Embryonic facial prominence (tissue), 1 donor: ENCODE measurements at regions not wholly inside any gene's neighbourhood (a gene's known extent, or its start where the extent isn't known, plus 50 kb on each side); places are given as distances from the start of the nearest gene placed in this dataset.

Experiments
- DNase-seq: peaks from one replicate; pipeline ENCODE4 v3.0.0-alpha.2; 2016; ENCODE audit errors: extremely low spot score

DNA sequence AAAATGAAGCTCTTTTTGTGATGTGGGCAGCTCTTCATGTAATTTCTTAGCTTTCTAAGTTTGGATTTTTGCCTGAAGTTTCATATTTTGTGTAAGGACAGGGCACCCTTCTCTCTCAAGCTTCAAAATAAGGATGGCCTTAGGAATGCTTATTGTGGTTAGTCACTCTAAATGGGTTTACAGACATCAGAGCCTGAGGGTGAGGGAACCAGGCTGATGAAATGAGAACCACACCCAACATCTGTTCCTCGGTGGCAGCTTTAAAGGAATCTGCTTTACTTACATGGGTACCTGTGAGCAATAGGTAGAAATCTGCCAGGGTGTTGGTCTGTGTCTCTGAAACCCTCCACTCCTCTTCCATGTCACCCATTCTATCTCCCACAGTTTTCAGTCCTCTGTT is 174.3 kb downstream of the EMX2 start:
- no peak for DNase-seq

DNA sequence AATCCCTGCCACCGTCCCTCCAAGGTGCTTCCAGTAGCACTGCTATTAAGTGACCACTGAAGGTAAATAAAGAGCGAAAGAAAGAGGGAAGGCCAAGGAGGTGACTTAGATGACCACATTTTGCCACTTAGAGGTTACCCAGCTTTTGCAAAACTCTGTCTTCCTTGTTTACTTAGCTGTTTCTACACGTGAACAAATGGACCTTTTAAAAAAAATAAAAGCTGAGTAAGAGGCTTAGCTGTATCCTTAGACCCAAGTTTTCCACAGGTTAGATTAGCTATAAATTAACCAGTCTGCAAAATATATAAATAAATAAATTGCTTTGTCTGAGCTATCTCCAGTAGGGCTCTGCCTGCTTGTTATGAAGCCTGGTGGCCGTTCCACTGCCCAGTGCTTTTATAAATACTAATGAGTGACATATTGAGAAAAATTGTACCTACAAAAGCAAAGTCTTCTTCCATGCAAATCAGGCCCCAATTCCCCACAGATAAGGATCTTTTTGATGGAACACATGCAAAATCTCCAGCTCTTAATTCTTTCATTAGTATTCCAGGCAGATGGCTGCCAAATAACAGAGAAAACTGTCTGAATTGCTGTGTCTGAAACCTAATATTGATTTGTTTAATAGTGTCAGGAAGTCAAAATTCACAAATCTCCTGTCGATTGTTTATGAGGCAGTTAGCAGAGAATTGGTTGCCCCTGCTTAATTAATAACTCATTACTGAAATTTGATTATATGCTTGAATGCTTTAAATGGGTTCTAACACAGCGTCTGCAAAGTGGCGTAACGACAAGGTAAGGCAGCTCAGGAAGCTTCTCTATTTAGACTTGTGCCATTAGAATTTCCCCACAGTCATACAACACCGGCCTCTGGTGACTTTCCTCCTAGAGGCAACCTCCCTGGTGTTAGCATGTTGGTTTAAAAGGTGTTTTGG is 176.7 kb downstream of the EMX2 start:
- no peak for DNase-seq

DNA sequence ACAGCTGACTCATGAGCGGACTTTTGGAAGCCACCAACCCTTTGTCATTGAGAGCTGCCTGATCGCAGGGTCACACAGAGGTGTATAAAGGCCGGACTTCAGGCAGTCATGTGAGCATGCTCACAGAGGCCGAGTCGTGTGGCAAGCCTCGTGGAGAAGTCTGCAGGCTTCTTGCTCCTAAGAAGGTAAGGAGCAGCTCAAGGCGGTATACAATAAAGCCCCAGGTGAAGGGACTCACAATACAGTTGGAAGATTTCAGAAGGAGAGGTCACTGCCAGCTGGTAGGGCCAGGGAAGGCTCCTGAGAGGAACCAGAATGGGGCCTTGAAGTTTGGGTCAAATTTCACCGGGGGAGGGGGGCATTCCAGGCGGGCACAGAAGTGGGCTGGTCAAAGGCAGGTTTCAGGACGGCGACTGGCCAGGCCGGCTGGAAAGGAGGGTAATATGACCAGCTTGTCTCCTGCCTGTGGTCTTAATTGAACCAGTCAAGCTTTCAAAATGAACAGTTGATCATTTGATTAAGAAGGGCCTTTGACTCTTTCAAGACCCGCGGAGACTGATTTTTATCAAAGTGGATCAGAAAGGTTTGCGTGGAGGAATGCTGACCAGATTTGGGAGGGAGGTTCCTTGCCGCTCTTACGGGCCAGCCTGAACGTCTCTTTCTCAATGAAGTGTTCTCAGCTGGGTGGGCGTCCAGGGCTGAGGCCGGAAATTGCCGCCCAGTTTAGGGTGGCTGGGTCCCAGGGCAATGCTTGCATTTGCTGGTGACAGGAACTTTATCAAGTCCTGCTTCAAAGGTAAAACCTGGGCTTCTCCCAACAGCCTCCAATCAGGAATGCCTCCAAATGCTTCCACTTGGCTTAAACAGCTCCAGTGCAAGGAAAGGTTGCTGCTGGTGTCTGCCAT is 178.6 kb downstream of the EMX2 start:
- DNase-seq, result no peak

DNA sequence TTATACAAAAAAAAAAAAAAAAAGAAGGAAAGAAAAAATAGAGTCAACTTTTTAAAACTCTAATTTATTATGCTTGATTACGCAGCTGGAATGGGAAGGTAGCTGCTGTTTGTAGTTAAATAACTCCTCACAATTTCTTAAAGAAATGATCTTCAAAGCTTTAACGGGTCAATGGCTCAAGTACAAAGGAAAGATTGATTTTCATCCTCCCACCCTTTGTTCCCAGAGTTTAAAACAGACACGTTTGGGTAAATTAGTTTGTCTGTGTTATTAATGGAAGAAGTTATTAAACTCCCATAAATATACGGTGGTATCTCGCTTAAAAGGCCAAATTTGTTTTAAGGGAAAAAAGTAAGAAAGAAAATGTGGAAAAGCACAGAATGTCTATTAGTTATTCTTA is 179.3 kb downstream of the EMX2 start:
- no peak for DNase-seq

DNA sequence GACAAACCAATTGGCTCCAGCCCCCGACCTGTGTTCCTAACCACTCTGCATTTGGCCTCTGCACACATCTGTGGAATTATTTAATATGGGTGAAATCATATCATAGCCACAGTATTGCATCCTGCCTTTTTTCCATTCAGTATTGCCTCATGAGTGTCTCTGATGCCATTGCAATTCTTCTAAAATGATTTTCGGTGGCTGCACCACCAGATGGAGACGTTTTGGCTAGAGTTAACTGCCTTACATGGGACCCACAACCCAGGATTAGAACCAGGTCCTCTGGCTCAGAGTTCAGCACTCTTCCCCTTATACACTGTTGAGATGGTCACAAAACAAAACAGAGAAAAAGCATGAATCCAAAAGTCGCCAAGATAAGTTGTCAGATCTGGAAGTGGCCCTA is 180.8 kb downstream of the EMX2 start:
- no peak for DNase-seq

DNA sequence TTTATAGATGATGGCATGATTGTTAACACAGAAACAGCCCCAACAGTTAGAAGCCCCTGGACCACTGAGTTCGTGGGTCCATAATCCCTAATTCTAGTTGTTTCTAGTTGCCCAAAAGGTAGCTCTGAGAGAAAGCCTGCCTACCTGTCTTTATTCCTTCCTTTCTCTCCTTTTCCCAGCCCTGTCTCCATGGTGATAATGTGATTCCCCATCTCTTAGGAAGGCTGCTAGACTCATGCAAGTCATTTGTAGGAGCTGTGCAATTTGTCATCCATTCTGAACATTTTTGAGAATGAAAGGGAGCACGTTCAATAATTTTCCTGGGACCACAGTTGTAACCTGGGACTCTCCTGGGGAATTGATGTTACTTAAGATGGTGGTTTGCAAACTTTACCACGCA is 183.4 kb downstream of the EMX2 start:
- DNase-seq, result no peak

DNA sequence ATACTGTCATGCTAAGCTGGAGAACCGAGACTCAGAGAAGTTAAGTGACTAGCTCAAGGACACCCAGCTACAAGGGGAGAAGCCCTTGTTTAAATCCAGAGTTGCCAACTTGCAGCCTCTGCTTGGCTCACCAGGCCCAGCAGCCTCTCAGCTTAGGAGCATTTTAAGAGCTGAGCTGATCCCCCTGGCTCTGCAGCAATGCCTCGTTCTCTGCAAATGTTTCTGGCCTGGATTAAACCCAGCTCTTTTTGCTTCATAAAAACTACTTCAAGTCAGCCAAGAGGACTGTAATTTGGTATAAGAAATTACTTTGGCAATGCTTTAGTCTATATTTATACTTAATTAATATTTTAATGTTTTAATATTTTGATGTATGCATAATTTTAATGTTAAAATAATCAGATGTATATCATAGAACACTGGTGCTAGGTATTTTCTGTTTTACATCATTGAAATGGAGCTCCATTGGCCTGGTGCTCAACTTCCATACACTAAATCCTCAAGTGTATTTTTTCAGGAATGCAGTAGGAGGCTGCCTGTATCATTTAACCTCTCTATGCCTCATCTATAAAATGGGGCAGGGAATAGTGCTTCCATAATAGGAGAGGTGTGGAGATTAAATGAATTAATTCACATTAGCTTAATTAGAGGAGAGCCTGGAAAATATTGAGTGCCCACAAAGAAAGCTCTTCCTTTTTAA is 184.2 kb downstream of the EMX2 start:
- DNase-seq, result no peak

DNA sequence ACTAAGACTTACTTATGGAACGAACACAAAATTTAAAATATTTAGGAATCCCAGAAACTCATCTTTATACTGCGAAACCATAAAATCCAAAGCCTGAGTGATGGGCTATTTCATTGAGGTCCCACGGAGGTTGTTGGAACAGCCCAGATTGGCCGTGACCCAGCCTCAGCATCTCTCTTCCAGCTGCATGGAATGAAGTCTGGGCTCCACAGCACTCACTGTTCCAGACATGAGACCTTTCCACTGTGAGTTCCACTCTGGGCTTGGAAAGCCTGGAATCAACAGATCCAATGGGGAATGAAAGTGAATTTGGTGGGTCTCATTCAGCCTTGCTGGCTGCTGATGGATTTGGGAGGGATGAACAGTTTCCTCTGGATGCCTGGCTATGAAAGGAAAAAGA is 184.9 kb downstream of the EMX2 start:
- no peak for DNase-seq

DNA sequence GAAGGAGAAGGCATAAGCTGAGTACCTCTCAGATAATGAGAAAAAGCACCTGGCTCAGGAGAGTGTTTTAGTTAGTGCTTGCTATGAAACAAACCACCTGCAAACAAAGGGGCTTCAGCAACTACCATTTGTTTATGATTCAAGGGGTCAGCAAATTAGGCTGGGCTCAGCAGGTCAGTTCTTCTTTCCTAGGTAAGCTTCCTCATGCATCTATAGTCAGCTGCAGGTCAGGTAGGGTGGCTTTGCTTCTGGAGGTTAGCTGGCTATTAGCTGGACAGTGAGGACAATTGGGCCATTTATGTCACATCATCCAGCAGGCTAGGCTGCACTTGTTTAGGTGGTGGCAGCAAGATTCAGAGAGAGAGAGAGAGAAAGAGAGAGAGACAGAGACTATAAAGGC is 185.5 kb downstream of the EMX2 start:
- no peak for DNase-seq

DNA sequence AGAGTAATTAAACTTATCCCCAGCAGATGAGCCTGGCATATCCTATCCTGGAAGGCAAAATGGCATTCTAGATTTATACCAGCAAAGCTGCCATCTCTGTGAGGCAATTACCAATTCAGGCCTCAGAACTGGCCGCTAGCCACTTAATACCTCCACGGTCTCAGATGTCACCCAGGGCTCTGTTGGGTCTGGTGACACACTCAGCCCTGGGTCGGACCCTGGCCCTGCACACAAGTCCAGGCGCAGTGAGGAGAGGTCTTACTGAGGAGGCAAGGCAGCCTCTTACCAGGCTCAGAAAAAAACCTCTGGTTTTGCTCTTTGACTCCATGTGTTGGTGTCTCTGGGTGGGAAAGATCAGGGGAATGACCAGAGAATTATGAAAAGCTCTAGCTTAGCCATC is 186.6 kb downstream of the EMX2 start:
- DNase-seq, result no peak

DNA sequence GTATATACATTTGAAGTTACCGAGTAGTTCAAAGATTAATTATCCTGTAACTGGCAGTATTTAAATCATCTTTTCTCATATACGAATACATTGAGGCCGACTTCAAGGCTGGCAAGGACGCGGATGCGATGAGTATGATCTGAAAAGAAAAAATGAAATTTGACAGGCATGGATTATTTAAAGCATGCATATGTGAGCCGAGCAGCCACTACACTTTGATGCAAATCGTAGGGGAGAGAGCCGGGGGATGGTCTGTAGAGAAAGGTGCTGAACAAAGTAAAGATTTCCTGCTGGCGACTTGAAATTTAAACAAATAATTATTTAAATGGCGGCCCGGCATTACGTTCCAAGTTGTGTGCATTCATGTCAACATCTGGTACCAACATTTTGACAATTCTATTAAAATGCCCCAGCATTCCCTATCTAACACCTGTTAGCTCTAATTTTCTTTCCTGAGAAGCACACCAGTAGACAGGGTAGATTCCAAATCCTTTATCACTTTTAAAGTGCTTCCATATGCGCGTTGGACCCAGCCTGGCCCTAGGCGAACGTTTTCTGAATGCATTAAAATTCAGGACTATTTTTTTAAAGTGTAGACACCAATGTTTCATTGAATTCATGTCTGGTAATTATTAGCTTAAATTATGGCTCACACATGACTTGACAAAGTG is 188.7 kb downstream of the EMX2 start:
- no peak for DNase-seq

DNA sequence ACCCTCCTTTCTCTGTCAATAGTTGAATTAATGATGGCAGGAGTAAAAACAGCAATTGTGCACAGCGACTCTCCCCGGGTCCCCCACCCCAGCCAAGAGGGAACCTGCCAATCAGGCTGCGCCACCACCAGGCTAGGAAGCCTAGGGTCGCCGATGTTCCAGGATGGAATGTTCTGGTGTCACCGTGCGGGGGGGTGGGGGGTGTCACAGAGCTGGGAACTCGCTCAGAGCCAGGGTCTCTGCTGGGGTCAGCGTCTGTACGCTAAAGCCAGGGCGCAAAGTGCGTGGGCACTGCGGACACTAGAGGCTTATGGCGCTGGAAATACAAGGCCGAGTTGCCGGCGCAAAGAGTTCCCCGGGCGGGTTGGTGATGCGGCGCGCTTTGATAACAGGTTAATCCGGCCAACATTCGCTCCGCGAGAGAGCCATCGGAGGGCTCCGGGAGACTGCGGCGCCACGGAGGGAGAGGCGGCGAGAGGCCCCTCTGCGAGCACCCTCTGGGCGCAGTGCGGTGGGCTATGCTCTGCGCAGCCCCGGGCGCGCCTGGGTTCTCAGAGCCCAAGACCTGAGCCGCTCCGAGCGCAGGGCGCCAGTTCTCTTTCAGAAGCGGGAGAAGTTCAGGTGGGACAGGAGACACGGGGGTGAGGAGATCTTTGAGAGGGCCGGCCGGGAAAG is 192.3 kb downstream of the EMX2 start:
- DNase-seq, result no peak

DNA sequence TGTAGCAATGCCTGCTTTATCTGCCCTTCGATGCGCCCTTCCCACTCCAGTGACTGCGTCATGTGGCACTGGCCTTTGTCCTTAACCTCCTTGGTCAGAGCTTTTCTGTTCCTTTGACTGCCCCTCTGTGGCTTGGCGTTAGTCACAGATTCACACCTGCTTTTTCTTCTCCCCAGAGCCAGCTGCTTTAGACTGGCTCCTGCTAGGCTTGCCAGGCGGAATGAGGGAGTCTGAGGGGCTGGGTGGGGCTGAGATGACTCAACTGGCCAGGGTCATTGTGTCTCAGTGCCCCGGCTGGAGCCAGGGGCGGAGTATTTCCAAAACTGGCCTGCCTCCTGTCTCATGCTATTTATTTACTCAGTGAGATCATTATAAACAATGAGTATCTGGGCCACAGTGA is 194.1 kb downstream of the EMX2 start:
- DNase-seq, result no peak

DNA sequence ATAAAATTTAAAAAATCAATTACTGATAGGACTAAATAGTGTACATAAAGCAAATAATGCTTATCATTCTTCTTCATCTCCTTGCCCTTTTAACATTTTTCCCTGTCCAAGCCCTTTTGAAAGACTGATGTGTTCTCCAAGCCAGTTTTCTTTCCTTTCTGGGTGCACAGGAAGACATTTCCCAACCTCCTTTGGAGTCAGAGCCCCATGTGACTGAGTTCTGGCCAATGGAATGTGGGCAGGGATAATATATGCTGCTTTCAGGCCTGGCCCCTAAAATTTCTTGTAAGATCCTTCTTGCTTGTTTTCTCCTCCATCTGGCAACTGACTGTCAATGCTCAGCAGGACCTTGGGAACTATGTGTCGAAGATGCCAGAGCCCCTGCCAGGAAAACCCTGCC is 197.5 kb downstream of the EMX2 start:
- DNase-seq, result no peak

DNA sequence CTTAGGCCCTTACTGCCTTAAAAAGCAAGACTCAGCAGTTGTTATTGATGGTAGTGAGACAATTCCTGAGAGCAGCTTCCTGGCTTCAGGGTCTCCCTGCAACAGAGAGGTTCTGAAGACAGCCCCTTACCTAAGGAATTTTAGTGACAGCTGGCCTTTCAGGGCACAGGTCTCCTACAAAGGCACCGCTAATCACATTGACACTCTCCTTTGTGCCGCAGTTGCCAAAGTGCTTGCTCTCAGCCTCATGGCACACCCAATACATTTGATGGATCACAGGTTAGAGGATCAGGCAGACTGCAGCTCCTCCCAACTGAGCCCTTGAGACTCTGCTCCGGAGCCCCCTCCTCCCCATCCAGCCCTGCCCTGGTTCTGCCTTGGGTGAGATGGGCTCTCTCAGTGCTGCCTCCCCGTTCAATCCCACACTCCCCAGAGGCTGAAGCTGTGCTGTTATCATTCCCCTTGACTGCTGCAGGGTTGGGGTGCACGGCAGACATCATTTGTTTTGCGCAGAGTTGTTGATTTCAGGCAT is 198.2 kb downstream of the EMX2 start:
- no peak for DNase-seq

DNA sequence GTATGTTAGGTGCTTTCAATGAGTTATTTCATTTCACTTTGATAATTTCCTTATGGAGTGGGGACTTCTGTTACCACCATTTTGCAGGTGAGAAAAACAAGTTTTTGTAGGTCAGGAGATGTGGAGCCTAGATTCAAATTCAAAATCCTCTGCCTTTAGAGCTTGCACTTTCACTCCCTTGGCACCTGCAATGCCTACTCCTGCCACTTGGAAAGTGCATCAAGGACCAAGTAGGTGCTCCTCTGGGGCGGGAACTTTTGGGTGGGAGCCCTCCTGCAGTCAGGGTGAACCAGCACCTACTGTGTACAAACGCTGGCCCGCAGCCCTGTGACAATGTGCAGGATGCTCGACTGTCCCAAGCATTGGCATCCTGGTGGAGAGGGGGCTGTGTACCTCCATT is 199.0 kb downstream of the EMX2 start:
- DNase-seq, result no peak

DNA sequence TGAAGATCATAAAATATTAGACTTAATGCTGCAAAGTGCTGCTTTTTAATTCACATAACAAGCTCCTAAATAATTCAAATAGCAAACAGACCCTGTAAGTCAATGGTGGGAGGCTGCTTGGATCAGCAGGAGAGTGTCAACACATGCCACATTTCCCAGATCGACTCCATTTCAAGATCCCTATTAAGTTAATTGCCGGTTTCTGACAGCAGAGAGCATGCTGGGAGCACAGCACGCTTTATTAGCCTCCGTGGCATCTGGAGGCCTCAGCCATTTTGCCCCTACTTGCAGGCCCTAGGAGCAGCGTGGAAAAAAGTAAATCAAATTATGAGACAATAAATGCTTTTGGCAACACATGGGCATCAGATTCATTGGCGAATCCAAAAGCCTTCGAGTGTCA is 201.0 kb downstream of the EMX2 start:
- no peak for DNase-seq

DNA sequence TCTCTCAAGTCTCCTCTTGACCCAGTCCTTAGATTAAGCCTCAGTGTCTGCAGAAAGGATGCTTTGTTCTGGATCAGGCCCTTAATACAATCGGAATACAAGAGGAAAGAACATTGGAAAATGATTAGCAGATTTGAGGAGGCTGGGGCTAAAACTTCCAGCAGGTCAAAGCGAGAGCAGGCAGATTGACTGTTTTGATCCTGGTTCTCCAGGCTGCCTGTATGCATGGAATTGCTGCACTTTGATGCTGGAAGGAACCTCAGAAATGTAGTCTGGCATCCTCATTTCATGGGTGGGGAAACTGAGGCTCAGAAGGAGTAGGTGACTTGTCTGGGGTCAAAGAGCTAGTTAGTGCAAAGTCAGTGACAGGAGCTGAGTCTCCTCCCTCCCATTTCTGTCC is 202.8 kb downstream of the EMX2 start:
- no peak for DNase-seq

DNA sequence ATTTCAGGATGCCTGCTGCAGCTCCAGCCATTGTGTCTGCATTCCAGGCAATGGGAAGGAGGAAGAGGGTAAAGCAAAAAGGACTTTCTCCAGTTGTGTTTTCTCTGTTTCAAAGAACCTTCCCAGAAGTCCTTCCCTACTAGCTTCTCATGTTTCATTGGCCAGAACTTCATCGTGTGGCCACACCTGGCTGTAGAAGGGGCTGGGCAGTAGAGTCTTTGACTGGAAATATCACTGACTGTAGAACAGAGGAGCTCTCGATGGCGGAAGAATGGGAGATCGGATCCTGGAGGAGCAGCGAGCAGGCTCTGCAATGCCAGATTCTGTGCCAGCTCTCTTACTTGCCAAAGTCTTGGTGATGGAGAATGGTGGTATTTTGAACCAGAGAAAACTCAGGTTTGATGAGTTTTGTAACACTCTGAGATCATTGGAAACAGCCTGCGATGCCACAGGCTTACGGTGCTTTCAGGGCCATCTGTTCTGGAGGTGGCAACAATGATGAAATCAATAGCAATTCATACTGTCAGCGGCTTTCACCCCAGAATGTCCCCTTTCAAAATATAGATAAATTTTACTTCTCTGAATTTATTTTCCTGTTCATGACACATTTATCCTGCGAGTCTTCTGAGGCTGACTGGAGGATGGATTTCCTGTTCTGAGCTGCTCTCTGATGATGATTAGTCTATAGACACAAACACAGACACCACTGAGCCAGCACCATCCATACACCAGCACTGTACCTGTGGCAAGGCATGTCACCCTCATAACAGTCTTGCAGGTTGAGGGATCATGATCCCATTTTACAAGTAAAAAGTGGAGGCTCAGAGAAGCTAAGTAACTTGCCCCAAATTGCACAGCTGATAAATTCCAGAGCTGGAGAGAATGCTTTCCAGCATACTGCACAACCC is 204.2 kb downstream of the EMX2 start:
- DNase-seq, result no peak

DNA sequence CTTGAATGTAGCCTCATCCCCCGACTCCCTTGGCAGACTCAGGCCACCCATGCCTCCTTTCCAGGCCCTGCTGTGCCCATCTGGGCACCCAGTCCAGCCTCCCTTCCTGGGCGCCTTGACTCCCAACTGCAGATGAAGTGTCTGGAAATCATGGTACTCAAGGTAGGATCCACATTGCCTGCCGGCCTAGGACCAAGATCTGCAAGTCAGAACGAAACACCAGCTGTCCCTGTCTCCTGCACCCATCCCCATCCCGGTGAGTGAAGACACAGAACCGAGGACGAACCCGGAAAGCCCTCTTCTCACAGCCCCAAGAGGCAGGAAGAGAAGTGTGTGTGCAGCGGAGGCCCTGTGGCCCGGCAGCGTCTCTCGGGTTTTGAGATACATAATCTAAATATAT is 205.1 kb downstream of the EMX2 start:
- DNase-seq, result no peak
